Hepatocyte (in vitro differentiated cells): ENCODE measurements at regions not wholly inside any gene's neighbourhood (a gene's known extent, or its start where the extent isn't known, plus 50 kb on each side); places are given as distances from the start of the nearest gene placed in this dataset.

ENCODE experiments used
- DNase-seq: peaks from one replicate; pipeline ENCODE4 v3.0.0-alpha.2; 2016; ENCODE audit warnings: low spot score
- H2AFZ ChIP-seq: fragments of 200-600 bp; sonication (generic); 2 replicates; pipeline ENCODE4 v1.6.0; 2016; ENCODE audit warnings: antibody characterized with exemption, mild to moderate bottlenecking
- H3K27ac ChIP-seq: fragments of 200-600 bp; sonication (generic); 2 replicates; pipeline ENCODE4 v1.5.1; 2016; ENCODE audit warnings: mild to moderate bottlenecking
- H3K27me3 ChIP-seq: fragments of 200-600 bp; sonication (generic); 2 replicates; pipeline ENCODE4 v1.6.1; 2016
- H3K36me3 ChIP-seq: fragments of 200-600 bp; sonication (generic); replicated peaks from 2 replicates; pipeline ENCODE4 v1.5.1; 2016; ENCODE audit warnings: low read depth; ENCODE audit not compliant: insufficient read depth
- H3K4me1 ChIP-seq: fragments of 200-600 bp; sonication (generic); 2 replicates; pipeline ENCODE4 v1.5.1; 2016; ENCODE audit warnings: mild to moderate bottlenecking, moderate library complexity; ENCODE audit not compliant: insufficient read depth
- H3K4me2 ChIP-seq: fragments of 200-600 bp; sonication (generic); 2 replicates; pipeline ENCODE4 v1.6.0; 2016
- H3K4me3 ChIP-seq: fragments of 200-600 bp; sonication (generic); 2 replicates; pipeline ENCODE4 v1.5.1; 2016; ENCODE audit warnings: mild to moderate bottlenecking
- H3K79me2 ChIP-seq: fragments of 200-600 bp; sonication (generic); 2 replicates; pipeline ENCODE4 v1.6.0; 2017; ENCODE audit warnings: mild to moderate bottlenecking
- H3K9me2 ChIP-seq: fragments of 200-600 bp; sonication (generic); replicated peaks from 2 replicates; pipeline ENCODE4 v1.6.0; 2017; ENCODE audit warnings: mild to moderate bottlenecking; ENCODE audit not compliant: insufficient read depth
- H3K9me3 ChIP-seq: fragments of 200-600 bp; sonication (generic); 2 replicates; pipeline ENCODE4 v1.5.1; 2016; ENCODE audit warnings: low read depth, mild to moderate bottlenecking
- H4K20me1 ChIP-seq: fragments of 200-600 bp; sonication (generic); 2 replicates; pipeline ENCODE4 v1.6.0; 2016; ENCODE audit warnings: mild to moderate bottlenecking; ENCODE audit not compliant: insufficient read depth, poor library complexity, severe bottlenecking
- CTCF ChIP-seq: fragments of 200-600 bp; sonication (generic); IDR thresholded peaks from 2 replicates; pipeline ENCODE4 v1.5.1; 2016; ENCODE audit warnings: antibody characterized with exemption, mild to moderate bottlenecking; ENCODE audit not compliant: poor library complexity
- EZH2 ChIP-seq: fragments of 200-600 bp; sonication (generic); IDR thresholded peaks from 2 replicates; pipeline ENCODE4 v1.6.1; 2016; ENCODE audit warnings: antibody characterized with exemption, mild to moderate bottlenecking, borderline replicate concordance
- EZH2phosphoT487 ChIP-seq: fragments of 200-600 bp; sonication (generic); IDR thresholded peaks from one replicate; pipeline ENCODE4 v1.6.1; 2018; ENCODE audit warnings: antibody characterized with exemption, mild to moderate bottlenecking, low read depth, moderate library complexity; ENCODE audit not compliant: unreplicated experiment, severe bottlenecking
- WGBS: methylation state at CpG from one replicate; pipeline ENCODE4 v1.1.6; 2016; ENCODE audit warnings: low lambda C conversion rate; ENCODE audit errors: missing lambda C conversion rate; 5-methylcytosine and 5-hydroxymethylcytosine counted together

DNA sequence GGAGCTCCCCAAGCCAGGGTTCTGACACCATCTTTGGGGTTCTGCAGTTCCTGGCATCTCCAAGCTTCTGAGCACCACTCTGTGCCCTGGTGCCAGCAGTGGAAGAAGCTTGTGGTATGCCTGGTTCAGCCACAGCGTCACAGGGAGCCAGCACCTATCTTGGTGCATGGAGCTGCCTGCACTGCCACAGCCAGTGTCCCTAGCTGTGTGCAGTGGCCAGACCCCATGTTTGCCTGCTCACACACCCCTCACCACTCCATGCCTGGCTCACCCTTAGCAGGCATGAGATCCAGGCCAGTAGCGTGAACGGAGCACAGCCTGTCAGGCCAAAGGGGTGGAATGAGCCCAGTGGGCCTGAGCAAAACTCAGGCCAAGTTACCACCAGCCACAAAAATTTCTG lies 290.2 kb upstream of the LRATD1 start:
- Histone ChIP-seq H4K20me1 (no peaks in the 10 kb centered on the region), H3K4me3 (no peak overlapping the region), H3K27ac (no peak overlapping the region), H2AFZ (no peak overlapping the region), H3K9me2 (no peaks in the 10 kb centered on the region), H3K79me2 (no peaks in the 10 kb centered on the region), H3K4me1 (no peaks in the 10 kb centered on the region), H3K27me3 (no peaks in the 10 kb centered on the region), H3K4me2 (no peak overlapping the region), H3K36me3 (no peaks in the 10 kb centered on the region), H3K9me3 (no peaks in the 10 kb centered on the region)
- DNase-seq = no peak
- no peak for TF ChIP-seq EZH2
- 83% methylated on average over 3 of the region's 3 CpGs for WGBS

GRCh38 chr2:14344355-14344754 lies 288.2 kb upstream of the LRATD1 start:
- no peaks in the 10 kb centered on the region for H3K79me2 ChIP-seq
- H3K4me1 ChIP-seq = no peaks in the 10 kb centered on the region
- WGBS = 88% methylated on average over 5 of the region's 5 CpGs
- no peak overlapping the region for H3K4me2 ChIP-seq
- no peaks in the 10 kb centered on the region for H4K20me1 ChIP-seq
- no peaks in the 10 kb centered on the region for H3K9me2 ChIP-seq
- H3K27ac ChIP-seq = no peak overlapping the region
- no peaks in the 10 kb centered on the region for H3K36me3 ChIP-seq
- H2AFZ ChIP-seq = no peak overlapping the region
- TF ChIP-seq CTCF (no peak), EZH2phosphoT487 (no peak), EZH2 (no peak)
- H3K9me3 ChIP-seq = no peaks in the 10 kb centered on the region
- H3K27me3 ChIP-seq = no peaks in the 10 kb centered on the region
- no peak for DNase-seq
- no peak overlapping the region for H3K4me3 ChIP-seq

- WGBS = 82% methylated on average over 8 of the region's 8 CpGs
Observed at GRCh38 chr2:14348247-14348646, 284.3 kb upstream of the LRATD1 start.

DNA sequence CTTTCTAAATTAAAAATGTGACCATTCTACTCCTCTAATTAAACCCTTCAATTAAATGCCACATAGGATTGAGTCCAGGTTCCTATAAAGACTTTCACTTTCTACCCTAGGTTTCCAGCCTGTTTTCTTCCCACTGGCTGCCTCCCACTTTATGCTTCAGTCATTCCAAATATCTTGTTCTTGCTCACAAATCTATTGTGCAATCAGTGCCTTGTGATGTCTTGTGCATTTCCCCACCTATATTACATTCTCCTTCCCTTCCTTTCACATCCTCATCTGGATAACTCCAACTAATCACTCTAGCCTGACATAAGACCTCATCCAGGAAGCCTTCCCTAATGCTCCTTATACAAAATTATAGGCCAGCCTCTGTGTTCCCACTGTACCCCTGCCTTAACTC lies 281.7 kb upstream of the LRATD1 start:
- Histone ChIP-seq H3K27ac (no peak overlapping the region), H3K4me3 (no peak overlapping the region), H3K27me3 (no peaks in the 10 kb centered on the region), H4K20me1 (no peaks in the 10 kb centered on the region), H2AFZ (no peak overlapping the region), H3K4me2 (no peak overlapping the region), H3K9me2 (no peaks in the 10 kb centered on the region), H3K79me2 (no peaks in the 10 kb centered on the region), H3K9me3 (peaks cover 4% of the 10 kb centered on the region), H3K4me1 (no peaks in the 10 kb centered on the region), H3K36me3 (no peaks in the 10 kb centered on the region)
- TF ChIP-seq EZH2 = no peak
- TF ChIP-seq CTCF = no peak
- no peak for TF ChIP-seq EZH2phosphoT487
- no peak for DNase-seq

More at GRCh38 chr2:14348247-14348646, 284.3 kb upstream of the LRATD1 start:
- TF ChIP-seq EZH2phosphoT487 (no peak), EZH2 (no peak), CTCF (no peak)
- Histone ChIP-seq H3K4me1 (no peaks in the 10 kb centered on the region), H3K27ac (no peak overlapping the region), H3K9me2 (no peaks in the 10 kb centered on the region), H3K4me2 (no peak overlapping the region), H3K36me3 (no peaks in the 10 kb centered on the region), H3K27me3 (no peaks in the 10 kb centered on the region), H2AFZ (no peak overlapping the region), H3K9me3 (peaks cover 4% of the 10 kb centered on the region), H3K4me3 (no peak overlapping the region), H4K20me1 (no peaks in the 10 kb centered on the region), H3K79me2 (no peaks in the 10 kb centered on the region)
- DNase-seq = no peak
